ENCODE measurements at regions not wholly inside any gene's neighbourhood (a gene's known extent, or its start where the extent isn't known, plus 50 kb on each side); places are given as distances from the start of the nearest gene placed in this dataset.

DNA sequence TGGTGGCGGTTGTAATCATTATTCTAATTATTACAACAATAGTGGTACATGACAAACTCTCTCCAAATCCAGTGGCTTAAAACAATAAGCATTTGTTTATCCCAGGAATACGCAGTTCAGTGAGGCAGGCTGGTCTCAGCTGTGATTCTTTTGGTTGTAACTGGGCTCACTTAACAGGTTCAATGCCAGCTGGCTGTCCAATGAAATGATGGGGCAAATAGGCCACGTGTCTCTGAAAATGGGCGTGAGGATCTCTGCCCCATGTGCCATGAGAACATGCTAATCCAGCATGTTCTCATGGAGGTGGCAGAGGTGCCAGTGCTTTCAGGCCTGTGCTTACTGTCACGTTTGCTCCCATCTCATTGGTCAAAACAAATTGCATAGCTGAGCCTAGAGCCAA lies 73.1 kb upstream of the CLMN start:
- Histone ChIP-seq H3K27me3 (ENCODE audit: control insufficient read depth in 2 of 2, insufficient read depth in 2 of 2, low read length in 2 of 2) (no peaks in the 10 kb centered on the region), H3K9me3 (replicated peaks; ENCODE audit: control insufficient read depth, insufficient read depth, low read length) (no peaks in the 10 kb centered on the region), H3K4me2 (ENCODE audit: insufficient read depth, low read length) (no peak overlapping the region), H4K20me1 (replicated peaks; ENCODE audit: control insufficient read depth, extremely low read depth, insufficient read depth, low read length) (no peaks in the 10 kb centered on the region), H3K9ac (replicated peaks; ENCODE audit: extremely low read depth, insufficient read depth, low read length) (no peak overlapping the region), H3K36me3 (ENCODE audit: control insufficient read depth in 2 of 2, extremely low read depth in 1 of 2, insufficient read depth in 2 of 2, low read length in 2 of 2) (no peaks in the 10 kb centered on the region), H3K4me3 (replicated peaks in 1 of 3; ENCODE audit: insufficient read depth in 1 of 3, low read depth in 1 of 3, low read length in 3 of 3) (no peak overlapping the region), H2AFZ (ENCODE audit: low read depth, low read length) (no peak overlapping the region), H3K4me1 (ENCODE audit: control insufficient read depth, extremely low read depth, insufficient read depth, low read length) (no peaks in the 10 kb centered on the region), H3K9me1 (replicated peaks; ENCODE audit: control insufficient read depth, extremely low read depth, insufficient read depth, low read length) (no peaks in the 10 kb centered on the region), H3K79me2 (ENCODE audit: control insufficient read depth, insufficient read depth, low read length) (no peaks in the 10 kb centered on the region), H3K27ac (ENCODE audit: insufficient read depth, low read depth, low read length) (no peak overlapping the region)
- intact Hi-C loops (cut with micrococcal nuclease) (no loop called here), dilution Hi-C loops (cut with MboI; ENCODE audit: extremely low pct_ligation_motif_present, low sequenced_read_pairs) (no loop called here)
- no peak for TF ChIP-seq GATA2 (IDR thresholded peaks at IDR 0.05; ENCODE audit: insufficient read depth, insufficient read length, low read depth, low read length)
- TF ChIP-seq, protein P1, sequence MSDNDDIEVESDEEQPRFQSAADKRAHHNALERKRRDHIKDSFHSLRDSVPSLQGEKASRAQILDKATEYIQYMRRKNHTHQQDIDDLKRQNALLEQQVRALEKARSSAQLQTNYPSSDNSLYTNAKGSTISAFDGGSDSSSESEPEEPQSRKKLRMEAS (IDR thresholded peaks at IDR 0.05; ENCODE audit: insufficient read depth, insufficient read length) = no peak
- no peak for TF ChIP-seq POLR2AphosphoS5 (IDR thresholded peaks at IDR 0.05; ENCODE audit: insufficient read depth, low read depth, low read length)
- no peak for TF ChIP-seq JUN (IDR thresholded peaks at IDR 0.05; ENCODE audit: borderline replicate concordance, insufficient read depth, insufficient read length, low read depth)
- no peak for TF ChIP-seq MYC (IDR thresholded peaks at IDR 0.05; ENCODE audit: low read depth, low read length)
- no peak for TF ChIP-seq POLR2A (IDR thresholded peaks at IDR 0.05; ENCODE audit: low read depth, low read length)
- TF ChIP-seq FOS (IDR thresholded peaks at IDR 0.05; ENCODE audit: borderline replicate concordance, insufficient read depth, low read length) = no peak
- no peak for TF ChIP-seq EZH2 (IDR thresholded peaks at IDR 0.05; ENCODE audit: borderline replicate concordance, low read depth, low read length, severe bottlenecking)
- TF ChIP-seq, protein P2, sequence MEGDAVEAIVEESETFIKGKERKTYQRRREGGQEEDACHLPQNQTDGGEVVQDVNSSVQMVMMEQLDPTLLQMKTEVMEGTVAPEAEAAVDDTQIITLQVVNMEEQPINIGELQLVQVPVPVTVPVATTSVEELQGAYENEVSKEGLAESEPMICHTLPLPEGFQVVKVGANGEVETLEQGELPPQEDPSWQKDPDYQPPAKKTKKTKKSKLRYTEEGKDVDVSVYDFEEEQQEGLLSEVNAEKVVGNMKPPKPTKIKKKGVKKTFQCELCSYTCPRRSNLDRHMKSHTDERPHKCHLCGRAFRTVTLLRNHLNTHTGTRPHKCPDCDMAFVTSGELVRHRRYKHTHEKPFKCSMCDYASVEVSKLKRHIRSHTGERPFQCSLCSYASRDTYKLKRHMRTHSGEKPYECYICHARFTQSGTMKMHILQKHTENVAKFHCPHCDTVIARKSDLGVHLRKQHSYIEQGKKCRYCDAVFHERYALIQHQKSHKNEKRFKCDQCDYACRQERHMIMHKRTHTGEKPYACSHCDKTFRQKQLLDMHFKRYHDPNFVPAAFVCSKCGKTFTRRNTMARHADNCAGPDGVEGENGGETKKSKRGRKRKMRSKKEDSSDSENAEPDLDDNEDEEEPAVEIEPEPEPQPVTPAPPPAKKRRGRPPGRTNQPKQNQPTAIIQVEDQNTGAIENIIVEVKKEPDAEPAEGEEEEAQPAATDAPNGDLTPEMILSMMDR (IDR thresholded peaks at IDR 0.05; ENCODE audit: extremely low read depth in 1 of 2, insufficient read depth in 1 of 2, low read depth in 1 of 2, low read length in 2 of 2) = no peak
- ChIA-PET CTCF (no interaction called here), POLR2A (no interaction called here)
- FAIRE-seq (no peak), DNase-seq (ENCODE audit: low read depth, low spot score) (no peak)
- BruUV-seq (replicated peaks) = no TSS peak

Measured in endothelial cell of umbilical vein (primary cell).